Suprapubic skin (tissue), 4 donors: ENCODE measurements at regions not wholly inside any gene's neighbourhood (a gene's known extent, or its start where the extent isn't known, plus 50 kb on each side); places are given as distances from the start of the nearest gene placed in this dataset.

Experiments used
- DNase-seq, 2 donors: peaks; one replicate each; pipeline ENCODE4 v3.0.0-alpha.2; 2019; ENCODE audit warnings: low spot score in 2 of 2
- H3K27ac ChIP-seq: fragments of 200-600 bp; sonication (generic); one replicate; pipeline ENCODE4 v1.5.1; 2019
- H3K27me3 ChIP-seq: fragments of 200-600 bp; sonication (generic); one replicate; pipeline ENCODE4 v1.5.1; 2019
- H3K36me3 ChIP-seq: fragments of 200-600 bp; sonication (generic); one replicate; pipeline ENCODE4 v1.5.1; 2019
- H3K4me1 ChIP-seq: fragments of 200-600 bp; sonication (generic); one replicate; pipeline ENCODE4 v1.5.1; 2019
- H3K4me3 ChIP-seq: fragments of 200-600 bp; sonication (generic); one replicate; pipeline ENCODE4 v1.5.1; 2019; ENCODE audit warnings: mild to moderate bottlenecking
- H3K9me3 ChIP-seq: fragments of 200-600 bp; sonication (generic); one replicate; pipeline ENCODE4 v1.5.1; 2019
- EP300 ChIP-seq: sonication (generic); formaldehyde crosslinking; IDR thresholded peaks from one replicate; pipeline ENCODE4 v1.6.1; 2017; ENCODE audit warnings: antibody characterized with exemption
- POLR2A ChIP-seq, 2 donors: fragments of 450-650 bp; IDR thresholded peaks; one replicate each; pipeline ENCODE4 v1.6.1; 2017; ENCODE audit warnings: antibody characterized with exemption in 2 of 2, mild to moderate bottlenecking in 2 of 2, moderate library complexity in 2 of 2
- POLR2AphosphoS5 ChIP-seq, 3 donors: sonication (generic); formaldehyde crosslinking; IDR thresholded peaks; one replicate each; pipeline ENCODE4 v1.6.1; 2017; ENCODE audit warnings: antibody characterized with exemption in 3 of 3
- WGBS: methylation state at CpG from one replicate; pipeline ENCODE4 v1.1.5; 2018; 5-methylcytosine and 5-hydroxymethylcytosine counted together
- TF ChIP-seq, protein P1 (sequence below), 2 donors: fragments of 200-600 bp in 1 of 2; fragments of 450-650 bp in 1 of 2; sonication (generic) in 1 of 2; IDR thresholded peaks; one replicate each; pipeline ENCODE4 v1.5.1; 2016 to 2019; ENCODE audit warnings: antibody characterized with exemption in 2 of 2, mild to moderate bottlenecking in 1 of 2, moderate library complexity in 1 of 2

DNA sequence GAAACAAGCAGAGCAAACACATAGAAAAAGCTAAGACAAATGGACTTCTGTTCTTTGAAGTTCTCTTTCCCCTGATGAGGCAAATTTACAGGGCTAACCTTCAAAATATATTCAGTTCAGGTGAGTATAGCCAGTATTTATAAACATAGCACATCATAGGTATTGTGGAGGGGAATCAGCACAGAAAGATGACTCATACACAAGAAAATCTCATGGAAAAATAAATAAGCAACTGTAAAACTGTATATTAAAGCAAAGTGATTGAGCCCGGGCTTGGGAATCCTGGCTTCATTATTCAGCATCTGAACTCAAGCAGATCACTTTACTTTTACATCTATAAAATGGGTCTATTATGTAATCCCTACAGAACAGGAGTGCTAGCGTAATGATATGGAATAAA lies 173.5 kb upstream of the PAPPA start:
- Histone ChIP-seq H3K36me3 (no peaks in the 10 kb centered on the region), H3K4me3 (no peak overlapping the region), H3K9me3 (no peaks in the 10 kb centered on the region), H3K27ac (no peak overlapping the region), H3K27me3 (no peaks in the 10 kb centered on the region), H3K4me1 (no peaks in the 10 kb centered on the region)
- TF ChIP-seq EP300, result no peak
- WGBS, result 91% methylated on average over 2 of the region's 2 CpGs
- DNase-seq, result no peak

DNA sequence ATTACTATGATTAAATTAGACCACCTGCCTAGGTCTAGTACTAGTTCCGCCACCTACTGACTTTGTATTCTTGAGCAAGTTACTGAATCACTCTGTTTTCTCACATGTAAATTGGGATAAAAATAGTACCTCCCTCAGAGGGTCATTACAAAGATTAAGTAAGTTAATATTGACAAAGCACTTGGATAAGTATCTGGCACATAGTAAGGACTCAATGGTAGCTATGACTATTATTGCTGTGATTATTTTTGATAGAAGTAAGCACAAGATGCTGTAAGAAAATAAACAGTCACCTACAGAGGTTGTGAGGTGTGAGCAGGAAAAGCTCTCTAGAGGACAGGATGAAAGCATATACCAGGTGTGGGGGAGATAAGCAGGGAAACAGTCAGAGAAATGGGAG lies 173.1 kb upstream of the PAPPA start:
- DNase-seq, result no peak
- Histone ChIP-seq H3K9me3 (no peaks in the 10 kb centered on the region), H3K27me3 (no peaks in the 10 kb centered on the region), H3K4me3 (no peak overlapping the region), H3K36me3 (no peaks in the 10 kb centered on the region), H3K4me1 (no peaks in the 10 kb centered on the region), H3K27ac (no peak overlapping the region)
- 96% methylated on average over 1 of the region's 1 CpG for WGBS
- TF ChIP-seq EP300, result no peak
- TF ChIP-seq POLR2AphosphoS5 (IDR thresholded peaks at IDR 0.05), result no peak
- TF ChIP-seq POLR2A (IDR thresholded peaks at IDR 0.05), result no peak
- TF ChIP-seq, protein P1, sequence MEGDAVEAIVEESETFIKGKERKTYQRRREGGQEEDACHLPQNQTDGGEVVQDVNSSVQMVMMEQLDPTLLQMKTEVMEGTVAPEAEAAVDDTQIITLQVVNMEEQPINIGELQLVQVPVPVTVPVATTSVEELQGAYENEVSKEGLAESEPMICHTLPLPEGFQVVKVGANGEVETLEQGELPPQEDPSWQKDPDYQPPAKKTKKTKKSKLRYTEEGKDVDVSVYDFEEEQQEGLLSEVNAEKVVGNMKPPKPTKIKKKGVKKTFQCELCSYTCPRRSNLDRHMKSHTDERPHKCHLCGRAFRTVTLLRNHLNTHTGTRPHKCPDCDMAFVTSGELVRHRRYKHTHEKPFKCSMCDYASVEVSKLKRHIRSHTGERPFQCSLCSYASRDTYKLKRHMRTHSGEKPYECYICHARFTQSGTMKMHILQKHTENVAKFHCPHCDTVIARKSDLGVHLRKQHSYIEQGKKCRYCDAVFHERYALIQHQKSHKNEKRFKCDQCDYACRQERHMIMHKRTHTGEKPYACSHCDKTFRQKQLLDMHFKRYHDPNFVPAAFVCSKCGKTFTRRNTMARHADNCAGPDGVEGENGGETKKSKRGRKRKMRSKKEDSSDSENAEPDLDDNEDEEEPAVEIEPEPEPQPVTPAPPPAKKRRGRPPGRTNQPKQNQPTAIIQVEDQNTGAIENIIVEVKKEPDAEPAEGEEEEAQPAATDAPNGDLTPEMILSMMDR (IDR thresholded peaks at IDR 0.05), result no peak

DNA sequence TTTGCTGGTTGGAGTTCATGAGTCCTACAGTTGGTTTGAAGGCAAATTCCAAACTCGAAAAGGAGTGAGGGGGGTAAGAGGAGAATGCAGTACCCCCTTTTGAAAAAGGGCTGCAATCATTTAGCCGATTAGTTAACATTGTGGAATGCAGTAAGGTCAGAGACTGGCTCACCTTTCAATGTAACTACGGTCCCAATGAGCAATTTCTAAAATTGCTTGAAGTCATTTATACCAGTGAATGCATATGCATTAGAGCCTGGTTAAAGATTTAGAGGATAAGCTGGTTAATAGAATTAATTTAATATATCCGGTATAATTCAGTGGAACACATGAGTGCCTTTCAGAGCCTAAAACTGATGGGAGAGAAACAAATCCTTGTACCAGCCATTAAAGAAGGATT lies 172.6 kb upstream of the PAPPA start:
- Histone ChIP-seq H3K36me3 (no peaks in the 10 kb centered on the region), H3K27me3 (no peaks in the 10 kb centered on the region), H3K9me3 (no peaks in the 10 kb centered on the region), H3K27ac (no peak overlapping the region), H3K4me1 (no peaks in the 10 kb centered on the region), H3K4me3 (no peak overlapping the region)
- 77% methylated on average over 4 of the region's 4 CpGs for WGBS
- TF ChIP-seq EP300, result no peak
- TF ChIP-seq POLR2AphosphoS5 (IDR thresholded peaks at IDR 0.05), result no peak
- TF ChIP-seq, protein P1 (IDR thresholded peaks at IDR 0.05), result no peak
- TF ChIP-seq POLR2A (IDR thresholded peaks at IDR 0.05), result no peak
- no peak for DNase-seq

DNA sequence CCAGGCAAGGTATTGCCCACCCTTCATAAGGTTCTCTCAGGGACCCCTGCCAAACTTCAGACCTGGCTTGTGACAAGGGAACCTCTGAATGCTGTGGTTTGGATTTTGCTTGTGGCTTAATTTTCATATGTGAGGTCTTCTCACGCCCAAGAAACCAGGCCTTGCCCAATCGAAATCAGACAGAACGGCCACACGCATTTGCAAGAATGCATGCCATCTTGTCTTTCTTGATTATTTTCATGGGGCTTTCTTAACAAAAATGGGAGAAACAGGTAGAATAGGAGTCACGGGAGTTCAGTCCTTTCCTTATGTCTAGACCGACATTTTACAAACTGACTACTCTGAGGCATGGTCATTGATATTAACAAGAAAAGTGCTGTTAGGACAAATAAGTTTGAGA lies 170.2 kb upstream of the PAPPA start:
- no peaks in the 10 kb centered on the region for H3K4me1 ChIP-seq
- no peak for TF ChIP-seq EP300
- TF ChIP-seq POLR2A (IDR thresholded peaks at IDR 0.05), result no peak
- TF ChIP-seq POLR2AphosphoS5 (IDR thresholded peaks at IDR 0.05), result no peak
- H3K4me3 ChIP-seq, result no peak overlapping the region
- no peak for DNase-seq
- H3K27ac ChIP-seq, result no peak overlapping the region
- no peaks in the 10 kb centered on the region for H3K9me3 ChIP-seq
- H3K27me3 ChIP-seq, result no peaks in the 10 kb centered on the region
- H3K36me3 ChIP-seq, result no peaks in the 10 kb centered on the region
- 95% methylated on average over 6 of the region's 6 CpGs for WGBS

DNA sequence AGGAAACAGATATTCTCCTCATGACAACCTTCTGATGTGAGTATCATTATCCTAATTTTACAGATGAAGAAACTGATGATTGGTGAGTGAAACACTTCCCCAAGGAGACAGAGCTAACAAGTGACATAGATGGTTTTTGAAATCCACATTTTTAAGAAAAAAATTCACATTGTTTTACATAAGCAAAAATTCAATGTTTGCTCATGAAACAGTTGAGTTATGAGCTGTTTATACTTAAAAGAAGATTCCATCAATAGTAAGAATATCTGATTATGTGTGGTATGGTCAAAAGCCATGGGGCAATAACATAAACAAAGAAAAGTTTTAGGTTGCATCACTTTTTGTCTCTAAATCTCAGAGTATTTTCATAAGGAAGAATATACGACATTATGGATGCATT lies 167.9 kb upstream of the PAPPA start:
- TF ChIP-seq POLR2A (IDR thresholded peaks at IDR 0.05), result no peak
- no peak for DNase-seq
- Histone ChIP-seq H3K36me3 (no peaks in the 10 kb centered on the region), H3K9me3 (no peaks in the 10 kb centered on the region), H3K4me1 (no peaks in the 10 kb centered on the region), H3K4me3 (no peak overlapping the region), H3K27ac (no peak overlapping the region), H3K27me3 (no peaks in the 10 kb centered on the region)
- 83% methylated on average over 1 of the region's 1 CpG for WGBS

DNA sequence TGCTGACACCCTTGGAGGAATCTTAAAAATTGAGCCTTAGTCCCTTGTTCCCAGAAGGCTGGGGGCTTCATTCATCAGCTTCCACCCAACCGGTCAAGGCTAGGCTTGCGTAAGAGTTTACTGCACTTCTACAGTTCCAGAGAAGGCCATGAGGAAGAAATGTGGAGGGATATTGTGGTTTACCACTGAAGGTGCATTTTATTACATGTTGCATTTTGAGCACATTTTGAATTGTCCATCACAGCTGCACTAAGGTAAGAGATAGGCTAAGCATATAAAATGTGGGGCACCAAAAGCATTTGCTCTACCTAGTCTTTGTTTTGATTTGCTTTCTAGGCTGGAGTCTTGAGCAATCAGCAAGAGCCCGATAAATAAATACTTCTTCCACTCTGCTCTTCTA lies 167.1 kb upstream of the PAPPA start:
- no peak for DNase-seq
- H3K4me1 ChIP-seq, result no peaks in the 10 kb centered on the region
- no peak overlapping the region for H3K27ac ChIP-seq
- TF ChIP-seq, protein P1 (IDR thresholded peaks at IDR 0.05), result no peak
- TF ChIP-seq POLR2A (IDR thresholded peaks at IDR 0.05) (no peak), POLR2AphosphoS5 (IDR thresholded peaks at IDR 0.05) (no peak), EP300 (no peak)
- no peaks in the 10 kb centered on the region for H3K36me3 ChIP-seq
- no peaks in the 10 kb centered on the region for H3K27me3 ChIP-seq
- no peaks in the 10 kb centered on the region for H3K9me3 ChIP-seq
- H3K4me3 ChIP-seq, result no peak overlapping the region
- WGBS, result 94% methylated on average over 3 of the region's 3 CpGs

DNA sequence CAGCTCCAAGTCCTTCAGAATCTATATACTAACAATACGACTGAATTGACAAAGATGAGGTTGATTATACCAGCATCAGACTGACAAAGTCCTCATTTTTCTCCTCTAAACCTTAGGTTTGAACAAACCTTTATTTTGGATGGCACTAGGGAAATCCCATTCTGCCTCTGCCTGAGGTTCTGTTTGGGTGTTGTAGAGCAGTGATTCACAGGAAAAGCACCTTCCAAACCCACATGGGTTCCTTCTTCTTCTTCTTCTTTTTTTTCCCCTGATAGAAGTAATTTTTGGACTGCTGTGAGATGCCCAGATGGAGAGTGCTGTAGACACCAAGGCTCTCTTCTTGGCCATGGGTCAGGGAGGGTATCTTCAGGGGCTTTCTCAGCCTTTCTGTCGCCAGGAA lies 164.9 kb upstream of the PAPPA start:
- TF ChIP-seq EP300 (no peak), POLR2AphosphoS5 (IDR thresholded peaks at IDR 0.05) (no peak), POLR2A (IDR thresholded peaks at IDR 0.05) (no peak)
- TF ChIP-seq, protein P1 (IDR thresholded peaks at IDR 0.05), result no peak
- no peaks in the 10 kb centered on the region for H3K36me3 ChIP-seq
- H3K27me3 ChIP-seq, result no peaks in the 10 kb centered on the region
- DNase-seq, result no peak
- no peaks in the 10 kb centered on the region for H3K4me1 ChIP-seq
- no peak overlapping the region for H3K4me3 ChIP-seq
- no peaks in the 10 kb centered on the region for H3K9me3 ChIP-seq
- H3K27ac ChIP-seq, result no peak overlapping the region
- 76% methylated on average over 2 of the region's 2 CpGs for WGBS
